NCI-H2196 treated with DMSO at 0.1 percent for 48 hours (cell line): ENCODE measurements at regions not wholly inside any gene's neighbourhood (a gene's known extent, or its start where the extent isn't known, plus 50 kb on each side); places are given as distances from the start of the nearest gene placed in this dataset.

Source experiments
- DNase-seq: peaks from one replicate; lab custom pipeline; 2025; ENCODE audit not compliant: unreplicated experiment; lab: John Stamatoyannopoulos, UW

- no peak for DNase-seq
Measured at GRCh38 chr16:65545413-65545956, 423.6 kb upstream of the CDH11 start.

DNA sequence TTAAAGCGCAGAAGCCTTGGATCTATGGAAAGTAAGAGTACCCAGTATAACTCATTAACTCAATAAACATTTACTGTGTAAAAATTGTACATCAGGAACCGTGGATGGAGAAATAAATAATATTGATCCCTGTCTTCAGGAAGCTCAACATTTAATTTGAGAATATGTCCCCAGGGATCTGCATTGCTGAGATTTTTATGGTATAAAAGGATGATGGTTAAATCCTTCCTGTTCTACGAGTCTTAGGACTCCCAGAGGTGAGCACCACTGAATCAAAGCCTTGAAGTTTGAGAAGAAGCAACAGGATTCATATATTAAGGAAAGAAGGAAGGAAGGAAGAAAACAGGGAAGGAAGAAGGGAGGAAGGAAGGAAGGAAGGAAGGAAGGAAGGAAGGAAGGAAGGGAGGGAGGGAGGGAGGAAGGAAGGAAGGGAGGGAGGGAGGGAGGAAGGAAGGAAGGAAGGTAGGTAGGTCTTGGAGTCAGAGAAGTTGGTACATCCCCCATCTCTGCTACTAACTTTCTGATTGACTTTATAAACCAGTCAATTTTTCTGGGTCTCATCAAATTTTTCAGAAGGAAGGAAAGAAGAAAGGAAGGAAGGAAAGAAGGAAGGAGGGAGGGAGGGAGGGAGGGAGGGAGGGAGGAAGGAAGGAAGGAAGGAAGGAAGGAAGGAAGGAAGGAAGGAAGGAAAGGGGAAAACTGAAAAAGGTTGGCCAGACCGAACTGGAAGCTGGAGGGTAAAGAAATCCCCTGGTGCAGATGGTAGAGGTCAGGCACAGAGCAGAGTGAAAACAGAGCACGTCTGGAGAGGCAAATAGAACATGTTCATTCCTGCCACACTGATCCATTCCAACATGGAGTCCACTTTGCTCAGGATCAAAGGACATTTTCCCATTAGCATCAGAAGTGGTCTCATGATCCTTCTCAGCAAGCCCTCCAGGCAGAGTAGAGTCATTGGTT is 422.2 kb upstream of the CDH11 start:
- no peak for DNase-seq

GRCh38 chr16:65541646-65542045 is 419.8 kb upstream of the CDH11 start:
- no peak for DNase-seq

- no peak for DNase-seq
Measured at GRCh38 chr16:65540901-65541300, 419.0 kb upstream of the CDH11 start.

GRCh38 chr16:65538976-65539375 is 417.1 kb upstream of the CDH11 start:
- no peak for DNase-seq

- DNase-seq = no peak
Measured at GRCh38 chr16:65537336-65537735, 415.5 kb upstream of the CDH11 start.

- DNase-seq = no peak
Measured at GRCh38 chr16:65534121-65534528, 412.3 kb upstream of the CDH11 start.

DNA sequence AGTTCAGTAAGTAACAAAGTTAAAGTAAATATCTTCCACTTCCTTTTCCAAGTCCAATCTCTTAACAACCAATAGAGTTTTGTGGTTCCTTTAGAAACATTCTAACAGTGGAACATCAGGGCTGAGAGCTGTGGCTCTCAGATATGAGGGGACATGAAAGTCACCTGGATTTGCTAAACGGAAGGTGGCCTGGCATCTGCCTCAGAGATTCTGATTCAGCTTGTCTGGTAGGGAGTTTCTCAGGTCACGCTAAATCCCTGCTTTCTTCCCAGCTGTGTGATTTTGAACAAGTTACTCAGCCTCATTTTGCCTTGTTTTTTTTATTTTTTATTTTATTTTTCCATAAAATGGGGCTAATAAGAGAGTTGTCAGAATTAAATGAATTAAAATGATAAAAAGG is 411.0 kb upstream of the CDH11 start:
- no peak for DNase-seq

DNA sequence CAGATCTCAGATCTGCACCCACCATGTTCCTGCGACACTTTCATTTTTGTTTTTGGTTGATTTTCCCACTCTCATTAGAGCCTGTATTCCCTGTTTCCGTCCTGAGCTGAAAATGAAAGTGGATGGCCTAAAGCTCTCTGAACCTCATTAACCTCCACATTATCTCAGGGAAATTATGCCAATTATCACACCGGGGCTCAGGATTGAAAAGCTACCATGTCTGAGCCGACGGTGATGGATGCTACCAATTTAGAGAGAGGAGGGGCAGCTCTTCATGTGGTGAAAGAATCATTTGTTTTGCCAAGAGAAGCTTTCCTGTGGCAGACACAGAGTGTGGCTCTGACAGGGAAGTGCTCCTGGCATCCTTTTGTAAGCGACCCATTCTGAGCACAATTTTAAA is 410.4 kb upstream of the CDH11 start:
- DNase-seq = no peak

- no peak for DNase-seq
Measured at GRCh38 chr16:65531475-65531874, 409.6 kb upstream of the CDH11 start.

GRCh38 chr16:65525707-65526106 is 403.8 kb upstream of the CDH11 start:
- DNase-seq = no peak

GRCh38 chr16:65524997-65525396 is 403.1 kb upstream of the CDH11 start:
- no peak for DNase-seq

DNA sequence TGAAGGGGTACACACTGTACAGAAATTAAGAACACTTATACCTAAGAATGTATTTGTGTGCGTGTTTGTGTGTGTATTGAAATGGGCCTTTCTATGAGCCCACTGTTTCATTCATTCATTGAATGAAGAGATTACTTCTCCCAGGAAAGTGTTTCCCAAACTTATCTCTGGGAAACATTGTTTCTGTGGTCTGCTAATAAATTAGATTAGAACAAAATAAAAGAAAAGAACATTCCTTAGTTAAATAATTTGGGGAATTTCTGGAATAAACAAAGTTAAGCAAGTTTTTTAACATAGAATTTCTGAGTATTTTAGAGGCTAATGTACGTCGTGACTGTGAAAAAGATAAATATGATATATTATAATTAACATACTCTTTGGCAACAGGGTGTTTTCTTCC is 402.4 kb upstream of the CDH11 start:
- no peak for DNase-seq

- no peak for DNase-seq
Measured at GRCh38 chr16:65523283-65523944, 401.6 kb upstream of the CDH11 start.

- no peak for DNase-seq
Measured at GRCh38 chr16:65522412-65522811, 400.5 kb upstream of the CDH11 start.

GRCh38 chr16:65521633-65522328 is 399.9 kb upstream of the CDH11 start:
- DNase-seq = no peak

GRCh38 chr16:65519402-65519801 is 397.5 kb upstream of the CDH11 start:
- no peak for DNase-seq

DNA sequence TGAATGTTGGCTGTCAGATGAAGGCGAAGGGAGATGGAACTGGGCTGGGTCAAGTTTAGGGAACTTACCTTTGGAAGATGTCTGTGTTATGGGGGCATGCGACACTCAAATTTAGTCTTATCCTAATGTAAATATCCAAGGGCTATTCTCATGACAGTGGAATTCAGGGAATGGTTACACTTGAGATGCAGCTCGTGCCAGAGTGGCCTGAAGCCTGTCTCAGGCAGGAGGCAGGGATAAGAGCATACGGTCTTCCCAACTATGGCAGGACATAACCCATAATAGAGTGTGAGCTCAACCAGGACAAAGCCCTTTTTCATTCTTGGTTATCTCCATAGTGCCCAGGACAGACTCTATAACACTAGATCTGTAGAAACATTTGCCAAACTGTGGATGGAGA is 393.3 kb upstream of the CDH11 start:
- DNase-seq = no peak

- DNase-seq = no peak
Measured at GRCh38 chr16:65510850-65511249, 389.0 kb upstream of the CDH11 start.

- DNase-seq = no peak
Measured at GRCh38 chr16:65510241-65510640, 388.4 kb upstream of the CDH11 start.

GRCh38 chr16:65509172-65509571 is 387.3 kb upstream of the CDH11 start:
- no peak for DNase-seq
